ENCODE measurements at regions not wholly inside any gene's neighbourhood (a gene's known extent, or its start where the extent isn't known, plus 50 kb on each side); places are given as distances from the start of the nearest gene placed in this dataset.

- TF ChIP-seq ZNF318 (CRISPR knock-in tag; IDR thresholded peaks at IDR 0.05) (no peak), SNAPC2 (CRISPR knock-in tag; IDR thresholded peaks at IDR 0.05) (no peak), MAFG (CRISPR knock-in tag; IDR thresholded peaks at IDR 0.05) (no peak), SETDB1 (CRISPR knock-in tag; IDR thresholded peaks at IDR 0.05; ENCODE audit: borderline replicate concordance) (no peak), CBX2 (IDR thresholded peaks at IDR 0.05; ENCODE audit: low read depth, low read length) (no peak), CBX2 (CRISPR knock-in tag; IDR thresholded peaks at IDR 0.05; ENCODE audit: low read depth) (no peak), HNRNPK (IDR thresholded peaks at IDR 0.05; ENCODE audit: low read depth, low read length, poor library complexity, severe bottlenecking) (no peak)
Observed at GRCh38 chr3:134079761-134080160, 50.0 kb upstream of the SLCO2A1 start (continued).
